ENCODE measurements at regions not wholly inside any gene's neighbourhood (a gene's known extent, or its start where the extent isn't known, plus 50 kb on each side); places are given as distances from the start of the nearest gene placed in this dataset.

- TF ChIP-seq CTCF (IDR thresholded peaks at IDR 0.05; ENCODE audit: low read depth, low read length, poor library complexity, severe bottlenecking) (no peak), EZH2phosphoT487 (IDR thresholded peaks at IDR 0.05; ENCODE audit: borderline replicate concordance, low read length) (no peak)
These were observed 62.2 kb upstream of the P2RY1 start for GRCh38 chr3:152772674-152773225.
